ENCODE measurements at regions not wholly inside any gene's neighbourhood (a gene's known extent, or its start where the extent isn't known, plus 50 kb on each side); places are given as distances from the start of the nearest gene placed in this dataset.

- TF ChIP-seq POLR2A (IDR thresholded peaks at IDR 0.05) (no peak), CTCF (IDR thresholded peaks at IDR 0.05) (no peak)
These were observed 1592.8 kb upstream of the GBE1 start for GRCh38 chr3:83354205-83354604.

Measured in testis (tissue), 2 donors.